IMR-90 (cell line): ENCODE measurements at regions not wholly inside any gene's neighbourhood (a gene's known extent, or its start where the extent isn't known, plus 50 kb on each side); places are given as distances from the start of the nearest gene placed in this dataset.

ENCODE experiments used
- ATAC-seq: fragments of 200-7000 bp; cut with Tn5 transposase; 2 replicates; pipeline ENCODE4 v1.9.1; 2020; ENCODE audit warnings: low read depth, mild to moderate bottlenecking, moderate library complexity
- BruUV-seq: library from RNA; stranded (reverse); fragments of 400-500 nt; replicated peaks from 2 replicates; lab custom pipeline; 2021; lab: Mats Ljungman, UMichigan
- CTCF ChIA-PET: fragments of 300-600 bp; formaldehyde crosslinking; extraction: SDS; loops from one replicate; lab custom pipeline; 2021; ENCODE audit warnings: antibody characterized with exemption; lab: Yijun Ruan, JAX
- POLR2A ChIA-PET: fragments of 300-600 bp; sonication (Branson Sonifier 250); formaldehyde crosslinking; loops from one replicate; lab custom pipeline; 2022; ENCODE audit warnings: antibody characterized with exemption; ENCODE audit not compliant: unreplicated experiment; lab: Charles Lee
- DNase-seq: peaks from one replicate; pipeline ENCODE4 v3.0.0; 2013
- H2AFZ ChIP-seq: replicated peaks from 2 replicates; pipeline ENCODE3; 2013; ENCODE audit warnings: low read length, mild to moderate bottlenecking; ENCODE audit not compliant: poor library complexity
- H2AK5ac ChIP-seq: 2 replicates; pipeline ENCODE4 v1.6.1; 2013; ENCODE audit warnings: low read depth, low read length, inconsistent platforms
- H2AK9ac ChIP-seq: replicated peaks from 2 replicates; pipeline ENCODE3; 2013; ENCODE audit warnings: mild to moderate bottlenecking, low read depth, low read length, moderate library complexity; ENCODE audit not compliant: poor library complexity
- H2BK120ac ChIP-seq: 2 replicates; pipeline ENCODE4 v1.6.1; 2013; ENCODE audit warnings: low read depth, low read length, inconsistent platforms
- H2BK15ac ChIP-seq: 3 replicates; pipeline ENCODE4 v1.6.1; 2013; ENCODE audit warnings: low read depth, low read length, inconsistent platforms
- H2BK20ac ChIP-seq: 2 replicates; pipeline ENCODE4 v1.6.1; 2013; ENCODE audit warnings: low read depth, mild to moderate bottlenecking, inconsistent platforms, low read length, moderate library complexity
- H2BK5ac ChIP-seq: 2 replicates; pipeline ENCODE4 v1.6.1; 2013; ENCODE audit warnings: mild to moderate bottlenecking, low read depth, low read length, inconsistent platforms; ENCODE audit not compliant: poor library complexity, severe bottlenecking
- H3K14ac ChIP-seq: replicated peaks from 2 replicates; pipeline ENCODE4 v1.6.1; 2013; ENCODE audit warnings: low read depth, low read length, inconsistent platforms
- H3K18ac ChIP-seq: 2 replicates; pipeline ENCODE4 v1.6.1; 2013; ENCODE audit warnings: low read depth, low read length, control low read depth
- H3K23ac ChIP-seq: 2 replicates; pipeline ENCODE4 v1.6.1; 2013; ENCODE audit warnings: low read depth, low read length, inconsistent platforms
- H3K27ac ChIP-seq: 2 replicates; pipeline ENCODE4 v1.5.1; 2013; ENCODE audit warnings: mild to moderate bottlenecking, control low read depth, low read length; ENCODE audit not compliant: insufficient read depth
- H3K27me3 ChIP-seq: 2 replicates; pipeline ENCODE4 v1.6.1; 2013; ENCODE audit warnings: low read length; ENCODE audit not compliant: control insufficient read depth, insufficient read depth
- H3K36me3 ChIP-seq: 2 replicates; pipeline ENCODE4 v1.6.1; 2013; ENCODE audit warnings: low read length, mixed read lengths; ENCODE audit not compliant: control insufficient read depth, insufficient read depth
- H3K4ac ChIP-seq: 2 replicates; pipeline ENCODE4 v1.6.1; 2013; ENCODE audit warnings: low read depth, low read length, inconsistent platforms
- H3K4me1 ChIP-seq: 2 replicates; pipeline ENCODE4 v1.6.1; 2013; ENCODE audit warnings: low read length, mixed read lengths; ENCODE audit not compliant: control insufficient read depth, insufficient read depth
- H3K4me2 ChIP-seq: 2 replicates; pipeline ENCODE4 v1.6.1; 2013; ENCODE audit warnings: low read depth, mild to moderate bottlenecking, control low read depth, low read length, moderate library complexity
- H3K4me3 ChIP-seq: 2 replicates; pipeline ENCODE4 v1.5.1; 2013; ENCODE audit warnings: low read depth, mild to moderate bottlenecking, control low read depth, low read length, moderate library complexity; ENCODE audit not compliant: insufficient read depth
- H3K56ac ChIP-seq: 2 replicates; pipeline ENCODE4 v1.6.1; 2013; ENCODE audit warnings: low read length, inconsistent platforms; ENCODE audit not compliant: insufficient read depth; ENCODE audit errors: extremely low read depth
- H3K79me1 ChIP-seq, 2 experiments: 2 replicates each; pipeline ENCODE4 v1.6.1; 2013; ENCODE audit warnings: low read length in 2 of 2, inconsistent platforms in 1 of 2, low read depth in 1 of 2
- H3K9ac ChIP-seq: 2 replicates; pipeline ENCODE4 v1.6.1; 2013; ENCODE audit warnings: low read depth, low read length, control low read depth
- H3K9me1 ChIP-seq: 2 replicates; pipeline ENCODE4 v1.6.1; 2013; ENCODE audit warnings: low read length, inconsistent platforms; ENCODE audit not compliant: insufficient read depth
- H3K9me3 ChIP-seq: 2 replicates; pipeline ENCODE4 v1.6.1; 2013; ENCODE audit warnings: low read length; ENCODE audit not compliant: control insufficient read depth, insufficient read depth
- H4K20me1 ChIP-seq: 2 replicates; pipeline ENCODE4 v1.6.1; 2013; ENCODE audit warnings: low read length, inconsistent platforms; ENCODE audit not compliant: insufficient read depth
- H4K5ac ChIP-seq: 2 replicates; pipeline ENCODE4 v1.6.1; 2013; ENCODE audit warnings: mild to moderate bottlenecking, low read depth, low read length, control low read depth
- H4K8ac ChIP-seq, 2 experiments: 2 replicates each; pipeline ENCODE4 v1.6.1; 2013; ENCODE audit warnings: low read depth in 2 of 2, low read length in 2 of 2, control low read depth in 1 of 2, inconsistent platforms in 1 of 2
- H4K91ac ChIP-seq: 2 replicates; pipeline ENCODE4 v1.6.1; 2013; ENCODE audit warnings: low read depth, low read length, inconsistent platforms; ENCODE audit not compliant: insufficient read depth
- BHLHE40 ChIP-seq: fragments of 150-350 bp; IDR thresholded peaks from 2 replicates; pipeline ENCODE4 v1.6.1; 2016; ENCODE audit warnings: mild to moderate bottlenecking, low read depth, low read length
- CHD1 ChIP-seq: IDR thresholded peaks from 2 replicates; pipeline ENCODE4 v1.6.1; 2012; ENCODE audit warnings: low read depth, low read length, improper control_type of control experiment
- ELK1 ChIP-seq: fragments of 150-350 bp; IDR thresholded peaks from 2 replicates; pipeline ENCODE4 v1.6.1; 2016; ENCODE audit warnings: low read depth, mild to moderate bottlenecking, low read length, moderate library complexity, borderline replicate concordance
- POLR2A ChIP-seq: IDR thresholded peaks from 2 replicates; pipeline ENCODE4 v1.6.1; 2012; ENCODE audit warnings: mild to moderate bottlenecking, low read depth, low read length
- WGBS, 2 experiments: methylation state at CpG; one replicate each; pipeline versions ENCODE4 v1.1.5 to v1.1.7; 2013; ENCODE audit warnings: missing lambda C conversion rate in 2 of 2; ENCODE audit not compliant: insufficient read length in 1 of 2; ENCODE audit errors: extremely low coverage in 2 of 2; 5-methylcytosine and 5-hydroxymethylcytosine counted together
- dilution Hi-C: fragments of 300-500 bp; cut with HindIII; formaldehyde crosslinking; loops from one replicate; pipeline ENCODE4 v1.14.3; 2018; ENCODE audit warnings: low sequenced_read_pairs; ENCODE audit not compliant: unreplicated experiment
- in situ Hi-C: fragments of 300-500 bp; cut with MboI; formaldehyde crosslinking; loops from 3 replicates; pipeline ENCODE4 v1.14.3; 2019; ENCODE audit warnings: low sequenced_read_pairs, inconsistent platforms, mixed read lengths
- intact Hi-C: fragments of 100-400 bp; cut with micrococcal nuclease; formaldehyde crosslinking; loops from 2 replicates; pipeline ENCODE4 v1.10.0; 2022
- TF ChIP-seq, protein P1 (sequence below): fragments of 150-350 bp; IDR thresholded peaks from 2 replicates; pipeline ENCODE4 v1.6.1; 2017; ENCODE audit warnings: mild to moderate bottlenecking, antibody characterized with exemption, low read length, low read depth

DNA sequence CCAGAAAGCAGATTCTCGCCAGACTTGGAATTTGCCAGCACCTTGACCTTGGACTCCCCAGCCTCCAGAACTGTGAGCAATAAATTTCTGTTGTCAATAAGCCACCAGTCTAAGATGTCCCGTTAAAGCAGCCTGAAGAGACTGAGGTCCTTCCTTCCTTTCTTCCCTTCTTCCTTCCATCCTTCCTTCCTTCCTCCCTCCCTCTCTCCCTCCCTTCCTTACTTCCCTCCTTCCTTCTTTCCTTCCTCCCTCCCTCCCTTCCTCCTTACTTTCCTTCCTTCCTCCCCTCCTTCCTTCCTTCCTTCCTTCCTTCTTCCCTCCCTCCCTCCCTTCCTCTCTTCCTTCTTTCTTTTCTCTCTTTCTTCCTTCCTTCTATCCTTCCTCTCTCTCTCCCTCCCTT, 66.4 kb downstream of the NPTX2 start:
- intact Hi-C loops: no loop called here
- no peaks in the 10 kb centered on the region for H3K9me1 ChIP-seq
- H3K4me2 ChIP-seq: no peak overlapping the region
- ATAC-seq (no peak), DNase-seq (no peak)
- H4K20me1 ChIP-seq: no peaks in the 10 kb centered on the region
- H3K23ac ChIP-seq: no peak overlapping the region
- H2AK9ac ChIP-seq: no peak overlapping the region
- CTCF ChIA-PET: no interaction called here
- no peak overlapping the region for H3K56ac ChIP-seq
- H2AFZ ChIP-seq: no peak overlapping the region
- no peak overlapping the region for H4K5ac ChIP-seq
- H2BK20ac ChIP-seq: no peak overlapping the region
- no peak overlapping the region for H3K4ac ChIP-seq
- no peaks in the 10 kb centered on the region for H3K4me1 ChIP-seq
- no peak overlapping the region for H4K8ac ChIP-seq
- no peaks in the 10 kb centered on the region for H3K36me3 ChIP-seq
- no peak overlapping the region for H2BK5ac ChIP-seq
- no peak overlapping the region for H3K4me3 ChIP-seq
- H3K27ac ChIP-seq: no peak overlapping the region
- H2BK15ac ChIP-seq: no peak overlapping the region
- BruUV-seq: no TSS peak
- H3K14ac ChIP-seq: no peak overlapping the region
- H3K79me1 ChIP-seq: no peaks in the 10 kb centered on the region
- H2AK5ac ChIP-seq: no peak overlapping the region
- no peak overlapping the region for H3K18ac ChIP-seq
- TF ChIP-seq, protein P1, sequence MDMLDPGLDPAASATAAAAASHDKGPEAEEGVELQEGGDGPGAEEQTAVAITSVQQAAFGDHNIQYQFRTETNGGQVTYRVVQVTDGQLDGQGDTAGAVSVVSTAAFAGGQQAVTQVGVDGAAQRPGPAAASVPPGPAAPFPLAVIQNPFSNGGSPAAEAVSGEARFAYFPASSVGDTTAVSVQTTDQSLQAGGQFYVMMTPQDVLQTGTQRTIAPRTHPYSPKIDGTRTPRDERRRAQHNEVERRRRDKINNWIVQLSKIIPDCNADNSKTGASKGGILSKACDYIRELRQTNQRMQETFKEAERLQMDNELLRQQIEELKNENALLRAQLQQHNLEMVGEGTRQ: no peak
- TF ChIP-seq BHLHE40 (no peak), CHD1 (no peak), ELK1 (no peak), POLR2A (no peak)
- H3K9ac ChIP-seq: no peak overlapping the region
- 5% methylated on average over 2 of the region's 2 CpGs; no CpG with 5 or more reads in 1 of the 2 experiments for WGBS, 2 experiments
- in situ Hi-C loops: no loop called here
- H3K27me3 ChIP-seq: no peaks in the 10 kb centered on the region
- peaks cover 19% of the 10 kb centered on the region for H3K9me3 ChIP-seq
- POLR2A ChIA-PET: no interaction called here
- dilution Hi-C loops: no loop called here
- no peak overlapping the region for H2BK120ac ChIP-seq
- no peak overlapping the region for H4K91ac ChIP-seq
